A549 (cell line): ENCODE measurements at regions not wholly inside any gene's neighbourhood (a gene's known extent, or its start where the extent isn't known, plus 50 kb on each side); places are given as distances from the start of the nearest gene placed in this dataset.

ENCODE experiments used
- CBX2 ChIP-seq: fragments of 200-600 bp; sonication (generic); IDR thresholded peaks from 2 replicates; pipeline ENCODE4 v1.6.1; 2016; ENCODE audit warnings: low read depth, mild to moderate bottlenecking, borderline replicate concordance
- EHMT2 ChIP-seq: fragments of 200-600 bp; sonication (generic); IDR thresholded peaks from 2 replicates; pipeline ENCODE4 v1.6.1; 2016; ENCODE audit warnings: antibody characterized with exemption, low read depth, mild to moderate bottlenecking, moderate library complexity
- EP300 ChIP-seq, 2 experiments: fragments of >200 bp; sonication (Bioruptor Twin); formaldehyde crosslinking; IDR thresholded peaks; 2 replicates in 1 of 2; 3 replicates in 1 of 2; pipeline ENCODE4 v1.6.1; 2016 to 2017
- JUN ChIP-seq, 2 experiments: fragments of >200 bp; sonication (Bioruptor Twin); formaldehyde crosslinking; IDR thresholded peaks; 2 replicates in 1 of 2; 3 replicates in 1 of 2; pipeline ENCODE4 v1.6.1; 2016 to 2017
- POLR2A ChIP-seq: IDR thresholded peaks from 2 replicates; pipeline ENCODE4 v1.6.1; 2012; ENCODE audit warnings: mild to moderate bottlenecking, low read length
- REST ChIP-seq: fragments of 200-600 bp; sonication (generic); IDR thresholded peaks from 2 replicates; pipeline ENCODE4 v1.6.1; 2016; ENCODE audit warnings: antibody characterized with exemption, mild to moderate bottlenecking, moderate library complexity
- SREBF2 ChIP-seq: fragments of 450-650 bp; IDR thresholded peaks from 2 replicates; pipeline ENCODE4 v1.6.1; 2014; ENCODE audit warnings: mild to moderate bottlenecking, moderate library complexity
- USF2 ChIP-seq: fragments of 450-650 bp; IDR thresholded peaks from 2 replicates; pipeline ENCODE4 v1.6.1; 2014; ENCODE audit warnings: antibody characterized with exemption
- TF ChIP-seq, protein P1 (sequence below): fragments of >200 bp; sonication (Bioruptor Twin); formaldehyde crosslinking; IDR thresholded peaks from 3 replicates; pipeline ENCODE4 v1.5.1; 2016

DNA sequence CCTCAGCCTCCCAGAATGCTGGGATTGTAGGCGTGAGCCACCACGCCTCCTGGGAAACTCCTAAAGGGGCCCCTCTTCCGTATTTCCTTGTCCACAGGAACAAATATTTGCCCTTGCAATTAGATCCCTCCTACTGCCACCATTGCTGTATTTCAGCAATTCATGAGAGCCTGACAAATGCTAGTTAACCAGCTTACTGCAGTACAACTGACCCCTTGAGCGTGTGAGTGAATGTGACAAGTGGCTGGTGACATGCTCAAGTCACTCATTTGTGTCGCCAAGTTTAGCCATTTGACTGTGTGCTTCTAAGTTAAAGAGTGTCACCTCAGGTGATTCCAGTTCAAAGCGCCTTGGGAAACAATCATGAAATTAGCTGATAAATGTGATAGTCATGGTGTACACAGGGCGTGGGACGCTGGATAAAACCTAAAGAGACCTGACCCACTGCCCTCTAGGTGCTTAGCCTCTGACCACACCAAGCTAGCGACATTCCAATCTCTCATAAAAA, 56.1 kb upstream of the MAP1LC3B2 start:
- TF ChIP-seq SREBF2 (no peak), EHMT2 (no peak), CBX2 (no peak), EP300 (IDR thresholded peaks at IDR 0.05) (no peak), USF2 (no peak), POLR2A (no peak), REST (no peak), JUN (IDR thresholded peaks at IDR 0.05) (no peak)
- TF ChIP-seq, protein P1, sequence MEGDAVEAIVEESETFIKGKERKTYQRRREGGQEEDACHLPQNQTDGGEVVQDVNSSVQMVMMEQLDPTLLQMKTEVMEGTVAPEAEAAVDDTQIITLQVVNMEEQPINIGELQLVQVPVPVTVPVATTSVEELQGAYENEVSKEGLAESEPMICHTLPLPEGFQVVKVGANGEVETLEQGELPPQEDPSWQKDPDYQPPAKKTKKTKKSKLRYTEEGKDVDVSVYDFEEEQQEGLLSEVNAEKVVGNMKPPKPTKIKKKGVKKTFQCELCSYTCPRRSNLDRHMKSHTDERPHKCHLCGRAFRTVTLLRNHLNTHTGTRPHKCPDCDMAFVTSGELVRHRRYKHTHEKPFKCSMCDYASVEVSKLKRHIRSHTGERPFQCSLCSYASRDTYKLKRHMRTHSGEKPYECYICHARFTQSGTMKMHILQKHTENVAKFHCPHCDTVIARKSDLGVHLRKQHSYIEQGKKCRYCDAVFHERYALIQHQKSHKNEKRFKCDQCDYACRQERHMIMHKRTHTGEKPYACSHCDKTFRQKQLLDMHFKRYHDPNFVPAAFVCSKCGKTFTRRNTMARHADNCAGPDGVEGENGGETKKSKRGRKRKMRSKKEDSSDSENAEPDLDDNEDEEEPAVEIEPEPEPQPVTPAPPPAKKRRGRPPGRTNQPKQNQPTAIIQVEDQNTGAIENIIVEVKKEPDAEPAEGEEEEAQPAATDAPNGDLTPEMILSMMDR: no peak
